C4-2B (cell line): ENCODE measurements at regions not wholly inside any gene's neighbourhood (a gene's known extent, or its start where the extent isn't known, plus 50 kb on each side); places are given as distances from the start of the nearest gene placed in this dataset.
"Not testable (repeated sequence)": the region's sequence is repeated elsewhere in the genome, so short reads cannot be mapped to it uniquely, and the experiment has no call there.

ENCODE experiments used
- H3K27ac ChIP-seq: fragments of 450-650 bp; 2 replicates; pipeline ENCODE4 v1.5.1; 2017
- ZFX ChIP-seq: fragments of 450-650 bp; IDR thresholded peaks from 2 replicates; pipeline ENCODE4 v1.6.1; 2017
- TF ChIP-seq, protein P1 (sequence below): fragments of 450-650 bp; conservative IDR thresholded peaks from 2 replicates; pipeline ENCODE4 v1.5.1; 2017; ENCODE audit warnings: mild to moderate bottlenecking

DNA sequence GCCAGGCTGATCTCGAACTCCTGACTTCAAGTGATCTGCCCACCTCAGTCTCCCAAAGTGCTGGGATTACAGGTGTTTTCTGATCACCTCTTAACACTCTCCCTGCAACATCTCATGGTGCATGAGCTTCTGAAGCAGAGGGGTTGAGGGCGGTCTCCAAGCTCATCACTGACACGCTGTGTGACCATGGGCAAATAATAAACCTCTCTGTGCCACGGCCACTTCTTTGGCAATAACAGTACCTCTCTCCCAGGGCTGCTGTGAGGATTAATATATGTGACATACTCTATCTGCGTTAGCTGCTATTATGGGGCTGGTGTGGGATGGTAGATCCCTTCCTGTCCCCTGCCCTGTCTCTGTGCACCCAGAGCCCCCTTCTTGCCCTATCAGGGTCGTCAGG lies 62.9 kb upstream of the LHX5 start:
- TF ChIP-seq, protein P1, sequence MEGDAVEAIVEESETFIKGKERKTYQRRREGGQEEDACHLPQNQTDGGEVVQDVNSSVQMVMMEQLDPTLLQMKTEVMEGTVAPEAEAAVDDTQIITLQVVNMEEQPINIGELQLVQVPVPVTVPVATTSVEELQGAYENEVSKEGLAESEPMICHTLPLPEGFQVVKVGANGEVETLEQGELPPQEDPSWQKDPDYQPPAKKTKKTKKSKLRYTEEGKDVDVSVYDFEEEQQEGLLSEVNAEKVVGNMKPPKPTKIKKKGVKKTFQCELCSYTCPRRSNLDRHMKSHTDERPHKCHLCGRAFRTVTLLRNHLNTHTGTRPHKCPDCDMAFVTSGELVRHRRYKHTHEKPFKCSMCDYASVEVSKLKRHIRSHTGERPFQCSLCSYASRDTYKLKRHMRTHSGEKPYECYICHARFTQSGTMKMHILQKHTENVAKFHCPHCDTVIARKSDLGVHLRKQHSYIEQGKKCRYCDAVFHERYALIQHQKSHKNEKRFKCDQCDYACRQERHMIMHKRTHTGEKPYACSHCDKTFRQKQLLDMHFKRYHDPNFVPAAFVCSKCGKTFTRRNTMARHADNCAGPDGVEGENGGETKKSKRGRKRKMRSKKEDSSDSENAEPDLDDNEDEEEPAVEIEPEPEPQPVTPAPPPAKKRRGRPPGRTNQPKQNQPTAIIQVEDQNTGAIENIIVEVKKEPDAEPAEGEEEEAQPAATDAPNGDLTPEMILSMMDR: no peak
- TF ChIP-seq ZFX: no peak
- H3K27ac ChIP-seq: no peak overlapping the region

- no peak for TF ChIP-seq ZFX
- TF ChIP-seq, protein P1: no peak
- H3K27ac ChIP-seq: no peak overlapping the region
These were observed 62.2 kb upstream of the LHX5 start for GRCh38 chr12:113533842-113534375.

DNA sequence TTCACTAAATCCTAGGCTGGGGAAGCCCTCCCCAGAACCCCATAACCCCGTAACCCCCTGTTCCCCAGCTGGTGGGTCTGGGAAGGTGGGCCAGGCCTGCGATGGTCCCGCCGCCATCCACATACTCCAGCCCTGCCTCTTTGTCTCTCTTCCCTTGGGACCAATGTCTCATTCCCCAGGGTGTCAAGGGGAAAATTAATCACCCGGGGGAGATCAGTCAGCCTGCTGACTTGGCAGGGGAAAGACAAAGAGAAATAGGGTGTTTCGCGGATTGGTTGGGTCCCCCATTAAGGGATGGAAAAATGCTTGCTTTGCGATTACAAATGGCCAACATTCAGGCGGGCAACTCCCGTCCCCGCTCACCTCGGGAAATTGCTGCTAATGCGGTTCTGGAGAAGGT lies 60.6 kb upstream of the LHX5 start:
- H3K27ac ChIP-seq: no peak overlapping the region
- TF ChIP-seq, protein P1: no peak
- TF ChIP-seq ZFX: no peak

GRCh38 chr12:113531073-113531472 lies 59.4 kb upstream of the LHX5 start:
- not testable (repeated sequence) for H3K27ac ChIP-seq

DNA sequence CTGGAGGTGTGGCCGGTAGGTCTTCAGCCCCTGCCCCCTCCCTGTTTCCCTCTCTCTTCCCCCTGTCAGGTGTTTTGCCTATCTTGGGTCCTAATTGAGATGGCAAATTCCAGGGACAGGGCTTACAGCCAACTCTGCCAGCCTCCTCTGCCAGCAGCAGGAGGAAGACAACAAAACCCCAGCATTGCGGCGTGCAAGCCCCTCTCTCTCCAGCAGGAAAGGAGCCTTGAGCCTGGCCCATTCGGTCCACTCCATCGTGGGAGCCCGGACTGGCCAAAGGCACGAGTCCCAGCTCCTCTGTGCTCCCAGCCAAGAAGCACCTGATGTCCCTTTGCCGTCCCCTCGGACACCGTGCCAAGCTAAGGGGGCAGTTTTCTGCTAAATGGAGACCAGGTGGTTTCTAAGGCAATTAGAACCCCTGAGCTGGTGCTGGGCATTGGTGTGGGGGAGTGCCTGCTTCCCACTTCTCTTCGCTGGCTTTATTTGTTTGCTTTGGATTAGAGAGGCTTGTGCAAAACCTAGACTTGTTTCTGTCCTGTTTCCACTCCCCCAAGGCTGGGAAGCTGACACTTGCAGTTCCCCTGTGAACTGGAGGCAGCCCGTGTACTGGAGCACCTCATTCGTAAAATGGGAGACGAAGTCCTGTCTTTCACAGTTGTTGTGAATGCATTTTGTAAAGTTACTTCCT lies 57.1 kb upstream of the LHX5 start:
- H3K27ac ChIP-seq: no peak overlapping the region
- no peak for TF ChIP-seq ZFX
- TF ChIP-seq, protein P1: no peak

DNA sequence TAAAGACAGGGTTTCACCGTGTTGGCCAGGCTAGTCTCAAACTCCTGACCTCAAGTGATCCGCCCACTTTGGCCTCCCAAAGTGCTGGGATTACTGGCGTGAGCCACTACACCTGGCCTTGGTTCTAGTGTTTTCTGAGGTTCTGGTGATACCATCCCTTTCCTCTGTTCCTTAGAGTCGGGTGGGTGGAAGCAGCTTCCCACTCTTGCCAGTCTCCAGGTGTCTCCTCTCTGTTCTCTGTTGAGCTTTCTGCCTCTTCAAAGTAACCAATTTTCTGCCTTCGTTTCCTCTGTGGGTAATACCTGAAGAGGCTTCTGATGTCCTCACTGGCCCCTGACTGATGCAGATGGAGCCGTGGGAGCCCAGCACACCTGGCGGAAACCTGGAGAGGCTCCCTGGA lies 53.4 kb upstream of the LHX5 start:
- TF ChIP-seq, protein P1: no peak
- no peak for TF ChIP-seq ZFX

GRCh38 chr12:113524495-113524894 lies 52.8 kb upstream of the LHX5 start:
- no peak overlapping the region for H3K27ac ChIP-seq
- no peak for TF ChIP-seq ZFX
- TF ChIP-seq, protein P1: no peak

More for the DNA sequence above, 53.4 kb upstream of the LHX5 start:
- H3K27ac ChIP-seq: no peak overlapping the region

GRCh38 chr12:113521708-113522107 lies 50.0 kb upstream of the LHX5 start:
- no peak overlapping the region for H3K27ac ChIP-seq
- no peak for TF ChIP-seq ZFX
- TF ChIP-seq, protein P1: no peak
